VCaP (cell line): ENCODE measurements at regions not wholly inside any gene's neighbourhood (a gene's known extent, or its start where the extent isn't known, plus 50 kb on each side); places are given as distances from the start of the nearest gene placed in this dataset.

Source experiments
- H3K27ac ChIP-seq: fragments of 450-650 bp; 2 replicates; pipeline ENCODE4 v1.5.1; 2017
- TF ChIP-seq, protein P1 (sequence below): fragments of 450-650 bp; conservative IDR thresholded peaks from 2 replicates; pipeline ENCODE4 v1.5.1; 2017; ENCODE audit warnings: mild to moderate bottlenecking, moderate library complexity

DNA sequence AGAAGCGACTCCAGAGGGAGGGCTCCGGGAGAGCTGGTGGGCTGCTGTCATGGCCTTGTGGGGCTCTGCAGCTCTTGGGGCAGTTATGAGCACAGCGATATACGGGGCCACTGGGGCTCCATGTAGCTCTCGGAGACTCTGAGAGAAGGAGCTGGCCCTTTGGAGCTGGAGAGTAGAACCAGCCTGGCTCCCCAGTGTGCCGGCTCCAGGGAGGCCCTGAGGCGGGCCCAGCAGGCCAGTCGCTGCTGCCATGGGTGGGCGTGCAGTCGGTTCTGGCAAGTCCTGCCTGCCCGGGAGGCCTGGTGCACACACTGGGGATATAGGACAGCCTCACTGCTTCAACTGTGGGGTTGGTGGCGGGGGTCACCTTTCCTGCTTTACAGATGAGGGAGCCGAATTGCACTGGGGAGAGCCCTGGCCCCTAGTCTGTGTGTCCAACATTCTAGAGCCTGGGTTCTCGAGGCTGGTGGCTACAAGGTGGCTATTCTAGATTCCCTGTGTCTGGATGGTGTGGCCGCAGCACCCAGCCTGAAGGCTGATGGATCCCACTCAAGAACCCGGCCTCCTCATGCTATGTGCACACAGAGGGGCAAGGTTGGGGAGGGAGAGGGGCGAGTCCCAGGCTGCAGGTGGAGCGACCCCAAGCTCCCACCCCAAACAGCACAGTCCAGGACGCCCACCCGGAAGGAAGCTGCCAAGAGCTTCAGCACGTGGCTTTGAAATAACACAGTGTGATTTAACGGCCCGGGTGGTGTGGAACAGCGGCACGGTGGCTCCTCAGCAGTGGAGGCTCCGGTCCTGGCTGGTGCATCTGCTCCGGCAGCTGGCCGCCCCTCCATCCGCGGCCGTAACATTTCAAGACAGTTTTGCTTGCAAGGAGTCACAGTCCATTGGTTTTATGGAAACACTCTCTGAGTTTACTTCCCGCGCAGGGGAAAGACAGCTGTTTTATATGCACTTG, 188.3 kb upstream of the C14orf180 start:
- no peak overlapping the region for H3K27ac ChIP-seq
- TF ChIP-seq, protein P1, sequence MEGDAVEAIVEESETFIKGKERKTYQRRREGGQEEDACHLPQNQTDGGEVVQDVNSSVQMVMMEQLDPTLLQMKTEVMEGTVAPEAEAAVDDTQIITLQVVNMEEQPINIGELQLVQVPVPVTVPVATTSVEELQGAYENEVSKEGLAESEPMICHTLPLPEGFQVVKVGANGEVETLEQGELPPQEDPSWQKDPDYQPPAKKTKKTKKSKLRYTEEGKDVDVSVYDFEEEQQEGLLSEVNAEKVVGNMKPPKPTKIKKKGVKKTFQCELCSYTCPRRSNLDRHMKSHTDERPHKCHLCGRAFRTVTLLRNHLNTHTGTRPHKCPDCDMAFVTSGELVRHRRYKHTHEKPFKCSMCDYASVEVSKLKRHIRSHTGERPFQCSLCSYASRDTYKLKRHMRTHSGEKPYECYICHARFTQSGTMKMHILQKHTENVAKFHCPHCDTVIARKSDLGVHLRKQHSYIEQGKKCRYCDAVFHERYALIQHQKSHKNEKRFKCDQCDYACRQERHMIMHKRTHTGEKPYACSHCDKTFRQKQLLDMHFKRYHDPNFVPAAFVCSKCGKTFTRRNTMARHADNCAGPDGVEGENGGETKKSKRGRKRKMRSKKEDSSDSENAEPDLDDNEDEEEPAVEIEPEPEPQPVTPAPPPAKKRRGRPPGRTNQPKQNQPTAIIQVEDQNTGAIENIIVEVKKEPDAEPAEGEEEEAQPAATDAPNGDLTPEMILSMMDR: no peak

DNA sequence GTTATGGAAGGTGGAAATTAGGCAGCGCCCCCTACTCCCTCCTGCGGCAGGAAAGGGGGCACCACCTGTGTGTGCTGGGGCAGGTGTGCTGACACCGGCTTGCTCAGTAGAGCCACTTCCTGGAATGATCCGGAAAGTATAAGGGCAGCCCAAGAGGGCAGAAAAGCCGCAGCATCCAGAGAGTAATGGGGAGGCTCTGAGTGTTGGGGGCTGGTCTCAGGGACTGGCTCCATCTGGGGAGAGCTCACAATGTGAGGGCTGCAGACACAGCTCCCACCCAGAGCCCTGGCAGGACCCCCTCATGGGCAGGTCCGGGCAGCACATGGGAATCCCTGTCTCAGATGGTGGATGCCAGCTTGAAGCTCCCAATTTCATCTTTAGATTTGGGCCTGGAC, 187.6 kb upstream of the C14orf180 start:
- TF ChIP-seq, protein P1: no peak
- no peak overlapping the region for H3K27ac ChIP-seq

DNA sequence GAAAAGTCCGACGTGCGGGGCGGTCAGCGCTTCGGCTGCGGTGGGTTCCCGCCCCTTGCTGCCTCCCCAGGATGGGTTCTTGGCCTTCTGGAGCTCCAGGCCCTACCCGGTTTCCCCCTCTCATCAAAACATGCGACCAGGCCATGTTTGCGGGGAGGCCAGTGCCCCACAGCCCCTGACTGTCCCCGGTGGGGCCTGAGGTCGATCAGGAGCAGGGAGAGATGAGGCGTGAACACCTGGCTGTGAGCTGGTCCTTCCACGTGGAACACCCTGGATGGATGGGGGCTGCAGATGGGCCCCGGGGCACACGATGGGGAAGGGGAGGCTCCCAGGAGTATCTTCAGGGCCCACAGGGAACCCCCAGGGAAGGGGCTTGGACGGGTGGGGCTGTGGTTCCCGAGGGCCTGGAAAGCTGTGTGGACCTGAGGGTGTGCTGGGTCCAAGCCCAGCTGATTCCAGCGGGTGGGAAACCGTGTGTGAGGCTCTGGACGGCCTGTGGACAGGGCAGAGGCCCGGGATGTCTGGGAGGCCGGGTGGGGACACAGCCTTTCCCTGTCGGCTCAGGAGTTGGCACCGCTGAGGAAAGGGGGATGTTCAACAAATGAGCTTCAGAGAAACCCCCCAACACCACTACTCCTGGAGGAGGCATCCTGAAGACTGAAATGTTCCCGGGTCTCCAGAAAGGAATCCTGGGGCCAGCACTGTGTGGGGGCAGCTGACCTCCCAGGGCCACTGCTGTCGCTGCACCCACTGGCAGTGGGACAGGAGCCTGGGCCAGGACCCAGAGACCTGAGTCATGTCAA, 187.0 kb upstream of the C14orf180 start:
- TF ChIP-seq, protein P1: no peak
- no peak overlapping the region for H3K27ac ChIP-seq

DNA sequence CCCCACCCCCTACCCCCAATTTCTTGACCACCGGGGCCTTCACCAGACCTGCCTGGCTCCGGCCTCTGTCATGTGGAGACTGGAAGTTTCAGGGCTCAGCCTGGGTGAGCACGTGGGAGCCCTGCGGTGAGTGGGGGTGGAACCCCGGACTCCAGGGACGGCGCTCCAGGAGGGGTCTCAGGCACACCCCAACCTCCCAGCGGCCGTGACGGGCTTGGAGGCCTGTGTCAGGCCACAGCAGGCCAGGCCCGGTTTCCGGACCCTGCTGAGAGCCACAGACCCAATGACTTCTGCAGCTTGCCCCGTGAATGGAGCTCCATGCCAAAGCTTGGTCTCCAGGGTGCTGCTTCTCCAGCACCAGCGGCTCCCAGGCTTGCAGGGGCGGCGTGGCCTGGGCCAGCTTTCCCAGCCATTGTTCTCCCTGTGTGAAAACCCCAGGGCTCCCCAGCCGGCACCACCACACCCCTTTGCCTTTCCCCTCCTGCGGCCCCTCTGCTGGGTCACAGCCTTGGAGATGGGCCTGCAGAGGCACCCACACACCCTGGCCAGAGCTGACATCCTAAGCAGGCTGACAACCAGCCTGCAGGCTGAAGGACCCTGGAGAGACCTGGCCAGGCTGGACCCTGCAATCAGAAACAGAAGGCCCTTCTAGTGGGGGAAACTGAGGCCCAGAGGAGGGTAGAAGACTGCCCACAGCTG, 186.2 kb upstream of the C14orf180 start:
- H3K27ac ChIP-seq: no peak overlapping the region
- TF ChIP-seq, protein P1: no peak

DNA sequence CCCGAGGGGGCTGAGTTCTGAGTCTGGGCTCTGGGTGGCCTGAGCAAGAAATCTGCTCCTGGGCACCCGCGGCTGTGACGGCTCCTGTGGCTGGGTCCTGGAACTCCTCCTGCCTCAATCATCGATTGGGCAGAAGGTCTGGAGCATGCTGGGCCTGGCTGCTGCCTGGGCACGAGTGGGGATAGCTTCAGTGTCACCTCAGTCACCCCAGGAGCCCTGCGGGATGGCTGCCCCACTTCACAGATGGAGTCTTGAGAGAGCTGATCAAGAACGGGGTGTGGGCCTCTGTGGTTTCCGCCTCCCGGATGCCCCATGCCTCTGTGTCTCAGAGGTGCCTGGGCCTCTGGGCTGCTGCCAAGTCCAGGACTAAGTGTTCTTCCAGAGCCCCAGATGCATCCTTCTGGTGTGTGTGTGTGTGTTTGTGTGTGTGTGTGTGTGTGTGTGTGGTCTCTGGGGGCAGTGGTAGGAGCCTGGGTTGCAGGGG, 185.6 kb upstream of the C14orf180 start:
- H3K27ac ChIP-seq: no peak overlapping the region
- TF ChIP-seq, protein P1: no peak

DNA sequence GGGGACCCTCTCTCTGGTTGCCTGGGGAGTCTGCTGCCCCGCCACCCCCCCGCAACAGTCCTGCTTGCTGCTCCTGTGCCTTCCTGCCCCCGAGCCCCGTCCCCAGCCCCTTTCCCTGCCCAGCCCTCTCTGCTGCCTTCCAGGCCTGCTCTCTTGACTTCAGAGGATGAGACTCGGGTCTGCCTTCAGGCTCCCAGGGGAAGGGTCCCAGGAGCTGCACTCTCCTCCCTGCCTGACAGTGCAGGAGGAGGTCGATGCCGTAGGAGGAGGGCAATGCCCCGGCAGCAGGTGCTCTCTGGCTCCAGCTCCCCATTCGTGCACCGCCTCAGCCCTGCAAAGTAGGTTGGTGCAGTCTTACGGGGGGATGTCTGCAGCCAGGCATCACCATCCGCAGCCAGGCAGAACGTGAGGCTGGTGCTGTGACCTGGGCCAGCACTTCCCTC, 185.1 kb upstream of the C14orf180 start:
- TF ChIP-seq, protein P1: no peak
- no peak overlapping the region for H3K27ac ChIP-seq
